Lung (tissue), 11 donors: ENCODE measurements at regions not wholly inside any gene's neighbourhood (a gene's known extent, or its start where the extent isn't known, plus 50 kb on each side); places are given as distances from the start of the nearest gene placed in this dataset.

Source experiments
- ATAC-seq: fragments of 200-7000 bp; cut with Tn5 transposase; one replicate; pipeline ENCODE4 v1.9.1; 2020; ENCODE audit warnings: moderate number of reproducible peaks; ENCODE audit not compliant: insufficient read depth, low FRiP score
- DNase-seq, 3 donors: peaks; one replicate each; pipeline ENCODE4 v3.0.0-alpha.2; 2013 to 2017
- H3K27ac ChIP-seq, 2 donors: one replicate each; pipeline ENCODE4 v1.5.1; 2013; ENCODE audit warnings: mild to moderate bottlenecking in 2 of 2, moderate library complexity in 2 of 2, control low read depth in 1 of 2, inconsistent platforms in 1 of 2, low read depth in 1 of 2, low read length in 1 of 2
- H3K27me3 ChIP-seq, 3 donors: one replicate each; pipeline ENCODE4 v1.5.1; 2013; ENCODE audit warnings: low read length in 2 of 3; ENCODE audit not compliant: control insufficient read depth in 3 of 3, insufficient read depth in 3 of 3
- H3K36me3 ChIP-seq, 4 donors: one replicate each; pipeline ENCODE4 v1.5.1; 2013; ENCODE audit warnings: low read length in 4 of 4, mild to moderate bottlenecking in 1 of 4, moderate library complexity in 1 of 4; ENCODE audit not compliant: control insufficient read depth in 4 of 4, insufficient read depth in 4 of 4
- H3K4me1 ChIP-seq, 5 donors: one replicate each; pipeline ENCODE4 v1.5.1; 2013; ENCODE audit warnings: low read length in 5 of 5, mild to moderate bottlenecking in 2 of 5, moderate library complexity in 1 of 5; ENCODE audit not compliant: control insufficient read depth in 5 of 5, insufficient read depth in 5 of 5
- H3K4me3 ChIP-seq: one replicate; pipeline ENCODE4 v1.5.1; 2013; ENCODE audit warnings: mild to moderate bottlenecking, control low read depth, moderate library complexity
- H3K9ac ChIP-seq, 2 donors: one replicate each; pipeline ENCODE4 v1.5.1; 2013; ENCODE audit warnings: low read length in 2 of 2, control low read depth in 1 of 2; ENCODE audit not compliant: insufficient read depth in 1 of 2
- H3K9me3 ChIP-seq, 4 donors: one replicate each; pipeline ENCODE4 v1.5.1; 2013; ENCODE audit warnings: low read length in 3 of 4, mild to moderate bottlenecking in 1 of 4, moderate library complexity in 1 of 4; ENCODE audit not compliant: control insufficient read depth in 4 of 4, insufficient read depth in 3 of 4
- WGBS, 2 donors: extraction: QIAGEN DNeasy Blood & Tissue Kit; methylation state at CpG; one replicate each; pipeline ENCODE4 v1.1.7; 2013; 5-methylcytosine and 5-hydroxymethylcytosine counted together
- TF ChIP-seq, protein P1 (sequence below): IDR thresholded peaks from 2 replicates; pipeline ENCODE4 v1.5.1; 2012; ENCODE audit warnings: mild to moderate bottlenecking; ENCODE audit errors: control extremely low read depth, extremely low read depth
- donor health status: control.
- donor health status: control.
- donor health status: Bipolar disorder and iron deficiency.
- donor health status: healthy.
- donor health status: DM: yes; HTN: yes; CAD: no.

DNA sequence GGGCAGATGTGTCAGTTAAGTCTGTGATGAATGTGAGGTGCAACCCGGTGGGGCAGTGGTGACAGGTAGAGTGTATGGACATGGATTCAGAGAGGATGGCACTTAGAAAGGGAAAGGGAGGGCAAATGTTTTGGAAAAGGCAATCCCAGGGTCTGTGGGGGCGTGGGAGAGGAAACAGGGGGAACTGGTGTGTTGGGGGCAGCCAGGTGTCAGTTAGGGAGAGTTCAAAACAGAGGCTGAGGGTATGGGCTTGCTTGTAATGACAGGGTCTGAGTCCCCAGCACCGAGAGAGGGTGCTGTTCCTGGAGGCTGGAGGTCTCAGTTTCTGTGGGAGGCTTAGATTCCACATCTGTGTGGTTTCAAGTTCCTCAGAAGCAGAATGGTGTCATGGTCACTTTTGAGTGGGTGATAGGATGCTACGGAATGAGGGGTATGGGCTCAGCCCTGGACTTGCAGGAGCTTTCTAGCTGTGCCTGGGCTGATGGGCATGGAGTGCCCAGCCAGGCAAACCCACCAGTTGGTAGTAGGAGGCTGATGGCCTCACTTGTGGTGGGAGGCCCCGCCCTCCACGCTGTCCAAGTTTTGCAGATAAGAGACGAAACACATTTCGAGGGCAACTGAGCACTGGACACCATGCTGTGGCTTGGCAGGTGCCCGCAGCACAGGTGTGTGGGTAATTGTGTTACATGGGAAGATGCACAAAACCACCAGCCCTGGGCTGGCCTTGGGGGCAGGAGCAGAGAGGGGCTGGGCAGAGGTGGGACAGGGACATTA, 209.4 kb downstream of the RPLP1 start:
- Histone ChIP-seq H3K4me1 (peaks cover 0 to 23% (median 0%) of the 10 kb centered on the region in 5 donors), H3K4me3 (no peak overlapping the region), H3K9me3 (peaks cover 0 to 5% (median 0%) of the 10 kb centered on the region in 4 donors), H3K9ac (no peak overlapping the region), H3K27me3 (peaks cover 0 to 4% (median 0%) of the 10 kb centered on the region in 3 donors), H3K36me3 (no peaks in the 10 kb centered on the region), H3K27ac (no peak overlapping the region)
- TF ChIP-seq, protein P1, sequence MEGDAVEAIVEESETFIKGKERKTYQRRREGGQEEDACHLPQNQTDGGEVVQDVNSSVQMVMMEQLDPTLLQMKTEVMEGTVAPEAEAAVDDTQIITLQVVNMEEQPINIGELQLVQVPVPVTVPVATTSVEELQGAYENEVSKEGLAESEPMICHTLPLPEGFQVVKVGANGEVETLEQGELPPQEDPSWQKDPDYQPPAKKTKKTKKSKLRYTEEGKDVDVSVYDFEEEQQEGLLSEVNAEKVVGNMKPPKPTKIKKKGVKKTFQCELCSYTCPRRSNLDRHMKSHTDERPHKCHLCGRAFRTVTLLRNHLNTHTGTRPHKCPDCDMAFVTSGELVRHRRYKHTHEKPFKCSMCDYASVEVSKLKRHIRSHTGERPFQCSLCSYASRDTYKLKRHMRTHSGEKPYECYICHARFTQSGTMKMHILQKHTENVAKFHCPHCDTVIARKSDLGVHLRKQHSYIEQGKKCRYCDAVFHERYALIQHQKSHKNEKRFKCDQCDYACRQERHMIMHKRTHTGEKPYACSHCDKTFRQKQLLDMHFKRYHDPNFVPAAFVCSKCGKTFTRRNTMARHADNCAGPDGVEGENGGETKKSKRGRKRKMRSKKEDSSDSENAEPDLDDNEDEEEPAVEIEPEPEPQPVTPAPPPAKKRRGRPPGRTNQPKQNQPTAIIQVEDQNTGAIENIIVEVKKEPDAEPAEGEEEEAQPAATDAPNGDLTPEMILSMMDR = no peak
- DNase-seq = no peak
- WGBS, 2 donors = 76 to 89% methylated on average over 9 of the region's 9 CpGs
- ATAC-seq = no peak

DNA sequence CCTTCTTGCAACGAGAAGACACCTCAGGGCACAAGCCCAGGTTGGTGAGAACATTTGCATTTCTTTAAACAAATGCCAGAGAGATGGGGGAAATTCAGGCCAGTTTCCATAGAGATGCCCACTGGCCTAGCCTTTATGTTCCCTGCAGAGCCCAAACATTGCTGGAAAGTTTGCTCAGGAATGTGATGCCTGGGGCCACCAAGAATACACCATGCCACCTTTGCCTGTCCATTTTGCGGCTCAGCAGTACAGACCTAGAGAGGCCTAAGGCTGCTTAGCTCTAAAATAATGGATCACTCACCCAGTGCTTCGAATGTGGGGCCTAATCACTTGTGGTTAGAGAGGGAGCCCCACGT, 210.0 kb downstream of the RPLP1 start:
- Histone ChIP-seq H3K9ac (no peak overlapping the region), H3K4me1 (peaks cover 0 to 23% (median 0%) of the 10 kb centered on the region in 5 donors), H3K36me3 (no peaks in the 10 kb centered on the region), H3K4me3 (no peak overlapping the region), H3K27me3 (peaks cover 0 to 4% (median 0%) of the 10 kb centered on the region in 3 donors), H3K9me3 (peaks cover 0 to 2% (median 0%) of the 10 kb centered on the region in 4 donors), H3K27ac (no peak overlapping the region)
- TF ChIP-seq, protein P1 = no peak
- no peak for DNase-seq
- WGBS, 2 donors = 74 to 79% methylated on average over 4 of the region's 4 CpGs
- ATAC-seq = no peak

DNA sequence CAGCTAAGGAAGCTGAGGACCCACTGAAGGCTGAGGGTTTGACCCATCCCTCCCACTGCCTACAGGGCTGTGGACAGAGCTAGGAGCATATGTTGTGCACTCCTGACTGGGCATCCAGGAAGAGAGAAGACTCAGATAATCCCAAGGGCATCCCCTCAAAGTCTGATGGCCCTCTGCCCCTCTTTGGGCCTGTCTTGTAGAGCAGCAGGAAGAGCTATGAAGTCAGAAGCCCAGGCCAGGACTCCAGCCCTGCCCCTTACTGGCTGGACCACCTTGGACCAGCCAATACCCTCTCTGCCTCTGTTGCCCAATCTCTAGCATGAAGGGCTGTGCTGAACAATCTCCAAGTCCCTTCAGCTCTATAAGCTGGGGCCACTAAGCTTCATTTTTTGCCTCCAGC, 210.8 kb downstream of the RPLP1 start:
- Histone ChIP-seq H3K4me1 (peaks cover 0 to 27% (median 0%) of the 10 kb centered on the region in 5 donors), H3K27ac (no peak overlapping the region), H3K4me3 (no peak overlapping the region), H3K9me3 (no peaks in the 10 kb centered on the region), H3K9ac (no peak overlapping the region), H3K27me3 (peaks cover 0 to 4% (median 0%) of the 10 kb centered on the region in 3 donors), H3K36me3 (no peaks in the 10 kb centered on the region)
- DNase-seq = no peak
- no peak for ATAC-seq
- TF ChIP-seq, protein P1 = no peak
